ENCODE measurements at regions not wholly inside any gene's neighbourhood (a gene's known extent, or its start where the extent isn't known, plus 50 kb on each side); places are given as distances from the start of the nearest gene placed in this dataset.
"Not testable (repeated sequence)": the region's sequence is repeated elsewhere in the genome, so short reads cannot be mapped to it uniquely, and the experiment has no call there.

DNA sequence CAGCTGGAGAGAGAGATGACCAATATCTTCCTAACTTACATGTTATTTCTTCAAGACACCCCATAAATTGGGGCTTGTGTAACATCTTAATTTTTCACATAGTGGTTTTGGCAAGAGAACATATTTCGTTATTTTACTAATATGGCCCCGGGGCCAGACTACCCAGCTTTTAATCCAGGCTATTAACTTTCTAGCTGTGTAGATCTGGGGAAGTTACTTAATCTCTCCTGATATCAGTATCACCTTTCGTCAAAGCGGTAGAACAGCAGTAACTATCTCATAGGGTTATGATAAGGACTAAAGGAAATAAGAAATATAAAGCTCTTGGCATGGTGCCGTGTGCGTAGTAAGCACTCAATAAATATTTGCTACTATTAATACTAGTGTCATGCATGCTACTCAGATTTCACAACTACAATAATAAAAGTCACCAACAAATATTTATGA lies 71.6 kb upstream of the LYZL1 start:
- no peak overlapping the region for H3K4me3 ChIP-seq (ENCODE audit: insufficient read length, low read depth)
- TF ChIP-seq ZNF274 (IDR thresholded peaks at IDR 0.05; ENCODE audit: low read depth, low read length) (no peak), SUZ12 (IDR thresholded peaks at IDR 0.05; ENCODE audit: extremely low read depth, insufficient read depth, insufficient read length) (no peak), YY1 (IDR thresholded peaks at IDR 0.05; ENCODE audit: insufficient read depth, insufficient read length) (no peak)
- no peaks in the 10 kb centered on the region for H3K27me3 ChIP-seq (ENCODE audit: insufficient read depth, insufficient read length)

GRCh38 chr10:29223326-29223725 lies 65.5 kb upstream of the LYZL1 start:
- no peaks in the 10 kb centered on the region for H3K4me1 ChIP-seq (ENCODE audit: insufficient read depth, insufficient read length)
- no peaks in the 10 kb centered on the region for H3K36me3 ChIP-seq (ENCODE audit: insufficient read depth, insufficient read length, low read length)
- no peak for TF ChIP-seq SUZ12 (IDR thresholded peaks at IDR 0.05; ENCODE audit: extremely low read depth, insufficient read depth, insufficient read length)
- TF ChIP-seq ZNF274 (IDR thresholded peaks at IDR 0.05; ENCODE audit: low read depth, low read length): no peak
- TF ChIP-seq YY1 (IDR thresholded peaks at IDR 0.05; ENCODE audit: insufficient read depth, insufficient read length): no peak
- H3K4me3 ChIP-seq (ENCODE audit: insufficient read length, low read depth): no peak overlapping the region
- no peak overlapping the region for H3K9ac ChIP-seq (ENCODE audit: insufficient read length, low read depth)
- DNase-seq (ENCODE audit: low read depth, low spot score): no peak
- H3K9me3 ChIP-seq (ENCODE audit: insufficient read depth, low read length): no peaks in the 10 kb centered on the region
- no peaks in the 10 kb centered on the region for H3K27me3 ChIP-seq (ENCODE audit: insufficient read depth, insufficient read length)

More for the DNA sequence above, 71.6 kb upstream of the LYZL1 start:
- no peak overlapping the region for H3K9ac ChIP-seq (ENCODE audit: insufficient read length, low read depth)
- 0 out of 2 replicates have a peak, but pooled peaks cover 4% of the 10 kb centered on the region for H3K9me3 ChIP-seq (ENCODE audit: insufficient read depth, low read length)
- H3K4me1 ChIP-seq (ENCODE audit: insufficient read depth, insufficient read length): no peaks in the 10 kb centered on the region
- H3K36me3 ChIP-seq (ENCODE audit: insufficient read depth, insufficient read length, low read length): no peaks in the 10 kb centered on the region
- DNase-seq (ENCODE audit: low read depth, low spot score): no peak

- H3K9ac ChIP-seq (ENCODE audit: insufficient read length, low read depth): no peak overlapping the region
- H3K9me3 ChIP-seq (ENCODE audit: insufficient read depth, low read length): no peaks in the 10 kb centered on the region
- no peak for TF ChIP-seq ZNF274 (IDR thresholded peaks at IDR 0.05; ENCODE audit: low read depth, low read length)
- no peak for TF ChIP-seq SUZ12 (IDR thresholded peaks at IDR 0.05; ENCODE audit: extremely low read depth, insufficient read depth, insufficient read length)
- TF ChIP-seq YY1 (IDR thresholded peaks at IDR 0.05; ENCODE audit: insufficient read depth, insufficient read length): no peak
- no peak for DNase-seq (ENCODE audit: low read depth, low spot score)
- no peaks in the 10 kb centered on the region for H3K36me3 ChIP-seq (ENCODE audit: insufficient read depth, insufficient read length, low read length)
- H3K4me1 ChIP-seq (ENCODE audit: insufficient read depth, insufficient read length): peaks cover 5% of the 10 kb centered on the region
- no peaks in the 10 kb centered on the region for H3K27me3 ChIP-seq (ENCODE audit: insufficient read depth, insufficient read length)
- H3K4me3 ChIP-seq (ENCODE audit: insufficient read length, low read depth): no peak overlapping the region
These were observed 64.2 kb upstream of the LYZL1 start for GRCh38 chr10:29224631-29225030.

DNA sequence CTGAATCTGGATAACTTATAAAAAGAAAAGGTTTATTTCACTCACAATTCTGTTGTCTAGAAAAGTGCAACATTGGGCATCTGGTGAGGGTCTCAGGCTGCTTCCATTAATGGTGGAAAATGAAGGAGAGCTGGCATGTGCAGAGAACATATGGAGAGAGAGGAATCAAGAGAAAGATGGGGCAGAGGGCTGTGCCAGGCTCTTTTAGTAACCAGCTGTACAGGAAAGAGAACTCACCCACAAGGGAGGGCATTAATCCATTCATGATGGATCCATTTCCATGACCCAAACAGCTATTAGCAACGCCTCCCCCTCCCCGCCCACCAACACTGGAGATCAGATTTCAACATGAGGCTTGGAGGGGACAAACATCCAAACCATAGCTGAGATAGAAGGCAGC lies 61.7 kb upstream of the LYZL1 start:
- Histone ChIP-seq H3K9me3 (ENCODE audit: insufficient read depth, low read length) (no peaks in the 10 kb centered on the region), H3K27me3 (ENCODE audit: insufficient read depth, insufficient read length) (no peaks in the 10 kb centered on the region), H3K36me3 (ENCODE audit: insufficient read depth, insufficient read length, low read length) (no peaks in the 10 kb centered on the region), H3K4me1 (ENCODE audit: insufficient read depth, insufficient read length) (peaks cover 5% of the 10 kb centered on the region), H3K4me3 (ENCODE audit: insufficient read length, low read depth) (no peak overlapping the region), H3K9ac (ENCODE audit: insufficient read length, low read depth) (no peak overlapping the region)
- TF ChIP-seq YY1 (IDR thresholded peaks at IDR 0.05; ENCODE audit: insufficient read depth, insufficient read length) (no peak), SUZ12 (IDR thresholded peaks at IDR 0.05; ENCODE audit: extremely low read depth, insufficient read depth, insufficient read length) (no peak), ZNF274 (IDR thresholded peaks at IDR 0.05; ENCODE audit: low read depth, low read length) (no peak)
- no peak for DNase-seq (ENCODE audit: low read depth, low spot score)

DNA sequence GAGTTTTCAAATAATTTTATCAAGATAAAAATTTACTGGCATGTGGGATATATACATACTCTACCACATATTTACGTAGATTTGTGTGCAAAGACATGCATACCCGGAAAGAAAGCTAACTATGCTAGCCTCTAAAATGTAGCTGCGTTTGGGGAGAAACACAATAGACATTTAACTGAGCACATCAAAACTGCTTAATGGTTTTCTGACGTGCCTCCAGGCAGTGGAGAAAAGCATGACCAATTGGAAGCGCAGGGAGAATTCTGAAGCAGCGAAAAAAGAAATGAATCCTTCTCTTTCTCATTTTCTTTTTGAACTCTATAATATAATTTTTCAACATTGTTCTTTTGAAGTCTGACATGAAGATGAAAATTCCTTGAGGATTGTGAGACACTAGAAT lies 60.3 kb upstream of the LYZL1 start:
- TF ChIP-seq SUZ12 (IDR thresholded peaks at IDR 0.05; ENCODE audit: extremely low read depth, insufficient read depth, insufficient read length) (no peak), YY1 (IDR thresholded peaks at IDR 0.05; ENCODE audit: insufficient read depth, insufficient read length) (no peak), ZNF274 (IDR thresholded peaks at IDR 0.05; ENCODE audit: low read depth, low read length) (no peak)
- DNase-seq (ENCODE audit: low read depth, low spot score): no peak
- no peaks in the 10 kb centered on the region for H3K9me3 ChIP-seq (ENCODE audit: insufficient read depth, low read length)
- H3K36me3 ChIP-seq (ENCODE audit: insufficient read depth, insufficient read length, low read length): no peaks in the 10 kb centered on the region
- H3K4me1 ChIP-seq (ENCODE audit: insufficient read depth, insufficient read length): peaks cover 5% of the 10 kb centered on the region
- no peak overlapping the region for H3K9ac ChIP-seq (ENCODE audit: insufficient read length, low read depth)
- H3K27me3 ChIP-seq (ENCODE audit: insufficient read depth, insufficient read length): no peaks in the 10 kb centered on the region
- H3K4me3 ChIP-seq (ENCODE audit: insufficient read length, low read depth): no peak overlapping the region

DNA sequence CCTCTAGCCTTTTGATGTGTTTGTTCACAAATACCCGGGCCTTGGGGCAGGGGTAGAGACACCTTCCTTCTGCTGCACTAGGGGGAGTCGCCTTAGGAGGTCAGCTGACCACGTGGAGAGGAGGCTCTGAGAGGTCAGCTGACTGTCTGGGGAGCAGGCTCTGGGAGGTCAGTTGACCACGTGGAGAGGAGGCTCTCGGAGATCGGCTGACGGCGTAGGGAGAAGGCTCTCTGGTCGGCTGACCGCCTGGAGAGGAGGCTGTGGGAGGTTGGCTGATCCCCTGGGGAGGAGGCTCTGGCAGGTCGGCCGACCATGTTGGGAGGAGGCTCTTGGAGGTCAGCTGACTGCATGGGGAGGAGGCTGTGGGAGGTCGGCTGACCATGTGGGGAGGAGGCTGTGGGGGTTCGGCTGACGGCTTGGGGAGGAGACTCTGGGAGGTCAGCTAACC lies 59.6 kb upstream of the LYZL1 start:
- TF ChIP-seq SUZ12 (IDR thresholded peaks at IDR 0.05; ENCODE audit: extremely low read depth, insufficient read depth, insufficient read length) (no peak), YY1 (IDR thresholded peaks at IDR 0.05; ENCODE audit: insufficient read depth, insufficient read length) (no peak), ZNF274 (IDR thresholded peaks at IDR 0.05; ENCODE audit: low read depth, low read length) (no peak)
- H3K9me3 ChIP-seq (ENCODE audit: insufficient read depth, low read length): no peaks in the 10 kb centered on the region
- no peaks in the 10 kb centered on the region for H3K27me3 ChIP-seq (ENCODE audit: insufficient read depth, insufficient read length)
- no peak for DNase-seq (ENCODE audit: low read depth, low spot score)
- H3K9ac ChIP-seq (ENCODE audit: insufficient read length, low read depth): no peak overlapping the region
- H3K4me3 ChIP-seq (ENCODE audit: insufficient read length, low read depth): no peak overlapping the region
- peaks cover 5% of the 10 kb centered on the region for H3K4me1 ChIP-seq (ENCODE audit: insufficient read depth, insufficient read length)
- no peaks in the 10 kb centered on the region for H3K36me3 ChIP-seq (ENCODE audit: insufficient read depth, insufficient read length, low read length)

DNA sequence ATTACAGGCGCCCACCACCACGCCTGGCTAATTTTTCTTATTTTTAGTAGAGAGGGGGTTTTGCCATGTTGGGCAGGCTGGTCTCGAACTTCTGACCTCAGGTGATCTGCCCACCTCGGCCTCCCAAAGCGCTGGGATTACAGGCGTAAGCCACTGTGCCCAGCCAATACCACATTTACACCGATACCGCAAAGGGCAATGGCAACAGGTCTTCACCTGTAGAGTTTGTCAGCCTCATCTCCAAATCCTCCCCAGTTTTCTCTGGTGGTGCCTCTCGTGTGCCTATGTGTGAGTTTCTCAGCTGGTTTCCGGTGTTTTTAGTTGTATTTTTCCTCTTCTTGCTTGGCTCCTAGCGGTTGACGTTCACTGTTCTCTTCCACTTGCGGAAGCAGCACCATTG lies 52.0 kb upstream of the LYZL1 start:
- H3K4me3 ChIP-seq (ENCODE audit: insufficient read length, low read depth); H3K36me3 ChIP-seq (ENCODE audit: insufficient read depth, insufficient read length, low read length); H3K9ac ChIP-seq (ENCODE audit: insufficient read length, low read depth); H3K27me3 ChIP-seq (ENCODE audit: insufficient read depth, insufficient read length); H3K9me3 ChIP-seq (ENCODE audit: insufficient read depth, low read length); DNase-seq (ENCODE audit: low read depth, low spot score); H3K4me1 ChIP-seq (ENCODE audit: insufficient read depth, insufficient read length): not testable (repeated sequence)

GRCh38 chr10:29237786-29238185 lies 51.1 kb upstream of the LYZL1 start:
- no peak overlapping the region for H3K4me3 ChIP-seq (ENCODE audit: insufficient read length, low read depth)

More at GRCh38 chr10:29237786-29238185, 51.1 kb upstream of the LYZL1 start:
- Histone ChIP-seq H3K36me3 (ENCODE audit: insufficient read depth, insufficient read length, low read length) (no peaks in the 10 kb centered on the region), H3K27me3 (ENCODE audit: insufficient read depth, insufficient read length) (no peaks in the 10 kb centered on the region), H3K4me1 (ENCODE audit: insufficient read depth, insufficient read length) (no peaks in the 10 kb centered on the region), H3K9ac (ENCODE audit: insufficient read length, low read depth) (no peak overlapping the region), H3K9me3 (ENCODE audit: insufficient read depth, low read length) (no peaks in the 10 kb centered on the region)
- TF ChIP-seq SUZ12 (IDR thresholded peaks at IDR 0.05; ENCODE audit: extremely low read depth, insufficient read depth, insufficient read length) (no peak), YY1 (IDR thresholded peaks at IDR 0.05; ENCODE audit: insufficient read depth, insufficient read length) (no peak), ZNF274 (IDR thresholded peaks at IDR 0.05; ENCODE audit: low read depth, low read length) (no peak)
- DNase-seq (ENCODE audit: low read depth, low spot score): no peak
